WTC11 (cell line): ENCODE measurements at regions not wholly inside any gene's neighbourhood (a gene's known extent, or its start where the extent isn't known, plus 50 kb on each side); places are given as distances from the start of the nearest gene placed in this dataset.

Source experiments
- CREB1 ChIP-seq: sonication (generic); formaldehyde crosslinking; IDR thresholded peaks from 2 replicates; pipeline ENCODE4 v1.8.0; 2023; ENCODE audit warnings: mild to moderate bottlenecking, missing genetic modification reagents
- FOXK1 ChIP-seq: sonication (generic); formaldehyde crosslinking; IDR thresholded peaks from 2 replicates; pipeline ENCODE4 v1.8.0; 2022; ENCODE audit warnings: mild to moderate bottlenecking, moderate library complexity, missing genetic modification reagents
- JUN ChIP-seq: sonication (generic); formaldehyde crosslinking; IDR thresholded peaks from 2 replicates; pipeline ENCODE4 v1.8.0; 2023; ENCODE audit warnings: mild to moderate bottlenecking, missing genetic modification reagents
- SP1 ChIP-seq: sonication (generic); formaldehyde crosslinking; conservative IDR thresholded peaks from 2 replicates; pipeline ENCODE4 v1.8.1; 2022; ENCODE audit warnings: missing genetic modification reagents
- ZNF138 ChIP-seq: sonication (generic); formaldehyde crosslinking; conservative IDR thresholded peaks from 2 replicates; pipeline ENCODE4 v1.8.1; 2022; ENCODE audit warnings: mild to moderate bottlenecking, moderate library complexity, missing genetic modification reagents
- TF ChIP-seq, protein P1 (sequence below): sonication (generic); formaldehyde crosslinking; IDR thresholded peaks from 2 replicates; pipeline ENCODE4 v1.8.1; 2022; ENCODE audit warnings: mild to moderate bottlenecking, missing genetic modification reagents, moderate library complexity, borderline replicate concordance
- TF ChIP-seq, protein P2 (sequence below): sonication (generic); formaldehyde crosslinking; IDR thresholded peaks from 2 replicates; pipeline ENCODE4 v1.8.1; 2023; ENCODE audit warnings: mild to moderate bottlenecking, missing genetic modification reagents, moderate library complexity
- TF ChIP-seq, protein P3 (sequence below): sonication (generic); formaldehyde crosslinking; IDR thresholded peaks from 2 replicates; pipeline ENCODE4 v1.8.1; 2023; ENCODE audit warnings: mild to moderate bottlenecking, missing genetic modification reagents
- TF ChIP-seq, protein P4 (sequence below): fragments of 200-600 bp; IDR thresholded peaks from 2 replicates; pipeline ENCODE4 v1.8.0; 2022; ENCODE audit warnings: antibody characterized with exemption
- TF ChIP-seq, protein P5 (sequence below): sonication (generic); formaldehyde crosslinking; IDR thresholded peaks from 2 replicates; pipeline ENCODE4 v1.8.0; 2022; ENCODE audit warnings: mild to moderate bottlenecking, missing genetic modification reagents

DNA sequence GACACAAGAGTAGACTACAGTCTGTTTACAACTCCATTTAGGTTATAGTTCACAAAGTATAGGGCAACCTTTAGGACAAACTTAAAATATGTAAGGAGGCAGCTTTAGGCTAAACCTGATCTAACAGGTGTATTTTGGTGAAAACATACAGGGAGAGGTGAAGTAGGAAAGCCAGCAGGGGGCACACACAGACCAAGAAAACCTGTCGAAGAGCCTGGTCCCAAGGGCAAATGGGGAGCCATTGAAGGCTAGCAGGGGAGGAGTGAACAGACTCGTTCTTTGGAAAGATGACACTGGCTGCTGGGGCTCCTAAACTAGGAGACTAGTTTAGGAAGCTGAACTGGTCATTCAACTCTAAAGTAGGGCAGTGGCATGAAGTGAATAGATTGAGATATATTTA, 138.8 kb upstream of the WSCD2 start:
- TF ChIP-seq, protein P1, sequence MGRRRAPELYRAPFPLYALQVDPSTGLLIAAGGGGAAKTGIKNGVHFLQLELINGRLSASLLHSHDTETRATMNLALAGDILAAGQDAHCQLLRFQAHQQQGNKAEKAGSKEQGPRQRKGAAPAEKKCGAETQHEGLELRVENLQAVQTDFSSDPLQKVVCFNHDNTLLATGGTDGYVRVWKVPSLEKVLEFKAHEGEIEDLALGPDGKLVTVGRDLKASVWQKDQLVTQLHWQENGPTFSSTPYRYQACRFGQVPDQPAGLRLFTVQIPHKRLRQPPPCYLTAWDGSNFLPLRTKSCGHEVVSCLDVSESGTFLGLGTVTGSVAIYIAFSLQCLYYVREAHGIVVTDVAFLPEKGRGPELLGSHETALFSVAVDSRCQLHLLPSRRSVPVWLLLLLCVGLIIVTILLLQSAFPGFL (CRISPR knock-in tag): no peak
- TF ChIP-seq CREB1 (CRISPR knock-in tag) (no peak), JUN (CRISPR knock-in tag) (no peak), SP1 (CRISPR knock-in tag) (no peak), ZNF138 (CRISPR knock-in tag) (no peak), FOXK1 (CRISPR knock-in tag) (no peak)
- TF ChIP-seq, protein P2, sequence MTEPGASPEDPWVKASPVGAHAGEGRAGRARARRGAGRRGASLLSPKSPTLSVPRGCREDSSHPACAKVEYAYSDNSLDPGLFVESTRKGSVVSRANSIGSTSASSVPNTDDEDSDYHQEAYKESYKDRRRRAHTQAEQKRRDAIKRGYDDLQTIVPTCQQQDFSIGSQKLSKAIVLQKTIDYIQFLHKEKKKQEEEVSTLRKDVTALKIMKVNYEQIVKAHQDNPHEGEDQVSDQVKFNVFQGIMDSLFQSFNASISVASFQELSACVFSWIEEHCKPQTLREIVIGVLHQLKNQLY (CRISPR knock-in tag): no peak
- TF ChIP-seq, protein P3, sequence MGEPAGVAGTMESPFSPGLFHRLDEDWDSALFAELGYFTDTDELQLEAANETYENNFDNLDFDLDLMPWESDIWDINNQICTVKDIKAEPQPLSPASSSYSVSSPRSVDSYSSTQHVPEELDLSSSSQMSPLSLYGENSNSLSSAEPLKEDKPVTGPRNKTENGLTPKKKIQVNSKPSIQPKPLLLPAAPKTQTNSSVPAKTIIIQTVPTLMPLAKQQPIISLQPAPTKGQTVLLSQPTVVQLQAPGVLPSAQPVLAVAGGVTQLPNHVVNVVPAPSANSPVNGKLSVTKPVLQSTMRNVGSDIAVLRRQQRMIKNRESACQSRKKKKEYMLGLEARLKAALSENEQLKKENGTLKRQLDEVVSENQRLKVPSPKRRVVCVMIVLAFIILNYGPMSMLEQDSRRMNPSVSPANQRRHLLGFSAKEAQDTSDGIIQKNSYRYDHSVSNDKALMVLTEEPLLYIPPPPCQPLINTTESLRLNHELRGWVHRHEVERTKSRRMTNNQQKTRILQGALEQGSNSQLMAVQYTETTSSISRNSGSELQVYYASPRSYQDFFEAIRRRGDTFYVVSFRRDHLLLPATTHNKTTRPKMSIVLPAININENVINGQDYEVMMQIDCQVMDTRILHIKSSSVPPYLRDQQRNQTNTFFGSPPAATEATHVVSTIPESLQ: no peak
- TF ChIP-seq, protein P4, sequence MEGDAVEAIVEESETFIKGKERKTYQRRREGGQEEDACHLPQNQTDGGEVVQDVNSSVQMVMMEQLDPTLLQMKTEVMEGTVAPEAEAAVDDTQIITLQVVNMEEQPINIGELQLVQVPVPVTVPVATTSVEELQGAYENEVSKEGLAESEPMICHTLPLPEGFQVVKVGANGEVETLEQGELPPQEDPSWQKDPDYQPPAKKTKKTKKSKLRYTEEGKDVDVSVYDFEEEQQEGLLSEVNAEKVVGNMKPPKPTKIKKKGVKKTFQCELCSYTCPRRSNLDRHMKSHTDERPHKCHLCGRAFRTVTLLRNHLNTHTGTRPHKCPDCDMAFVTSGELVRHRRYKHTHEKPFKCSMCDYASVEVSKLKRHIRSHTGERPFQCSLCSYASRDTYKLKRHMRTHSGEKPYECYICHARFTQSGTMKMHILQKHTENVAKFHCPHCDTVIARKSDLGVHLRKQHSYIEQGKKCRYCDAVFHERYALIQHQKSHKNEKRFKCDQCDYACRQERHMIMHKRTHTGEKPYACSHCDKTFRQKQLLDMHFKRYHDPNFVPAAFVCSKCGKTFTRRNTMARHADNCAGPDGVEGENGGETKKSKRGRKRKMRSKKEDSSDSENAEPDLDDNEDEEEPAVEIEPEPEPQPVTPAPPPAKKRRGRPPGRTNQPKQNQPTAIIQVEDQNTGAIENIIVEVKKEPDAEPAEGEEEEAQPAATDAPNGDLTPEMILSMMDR: peak; percentile 27; the same call in 1 of the 2 replicates
- TF ChIP-seq, protein P5, sequence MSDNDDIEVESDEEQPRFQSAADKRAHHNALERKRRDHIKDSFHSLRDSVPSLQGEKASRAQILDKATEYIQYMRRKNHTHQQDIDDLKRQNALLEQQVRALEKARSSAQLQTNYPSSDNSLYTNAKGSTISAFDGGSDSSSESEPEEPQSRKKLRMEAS (CRISPR knock-in tag): no peak
